ENCODE measurements at regions not wholly inside any gene's neighbourhood (a gene's known extent, or its start where the extent isn't known, plus 50 kb on each side); places are given as distances from the start of the nearest gene placed in this dataset.
A peak's percentile ranks its signal among the peaks of the same experiment; 100 is the strongest.
"Not testable (repeated sequence)": the region's sequence is repeated elsewhere in the genome, so short reads cannot be mapped to it uniquely, and the experiment has no call there.

GRCh38 chr19:28164214-28164613, 1048.7 kb downstream of the UQCRFS1 start:
- no peak for DNase-seq (ENCODE audit: low spot score)

- no peak for DNase-seq (ENCODE audit: low spot score)
Observed at GRCh38 chr19:28159065-28159464, 1053.9 kb downstream of the UQCRFS1 start.

- DNase-seq (ENCODE audit: low spot score): no peak
Observed at GRCh38 chr19:28155265-28155664, 1057.7 kb downstream of the UQCRFS1 start.

DNA sequence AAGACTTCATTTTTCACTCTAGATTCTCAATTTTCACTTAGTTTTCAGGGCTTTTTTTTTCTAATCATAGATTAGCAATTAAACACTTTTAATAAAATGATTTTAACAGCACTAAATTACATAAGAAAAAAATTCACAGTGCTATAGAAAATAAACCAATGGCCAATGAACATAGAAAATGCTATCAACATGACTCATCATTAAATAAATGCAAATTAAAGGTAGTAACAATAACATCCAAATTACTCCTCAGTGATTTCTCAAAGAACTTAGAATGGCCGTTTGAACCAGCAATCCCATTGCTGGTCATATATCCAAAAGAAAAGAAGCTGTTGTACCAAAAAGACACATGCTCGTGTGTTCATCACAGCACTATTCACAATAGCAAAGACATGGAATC, 1058.9 kb downstream of the UQCRFS1 start:
- no peak for DNase-seq (ENCODE audit: low spot score)

GRCh38 chr19:28153123-28153522, 1059.8 kb downstream of the UQCRFS1 start:
- DNase-seq (ENCODE audit: low spot score): no peak

DNA sequence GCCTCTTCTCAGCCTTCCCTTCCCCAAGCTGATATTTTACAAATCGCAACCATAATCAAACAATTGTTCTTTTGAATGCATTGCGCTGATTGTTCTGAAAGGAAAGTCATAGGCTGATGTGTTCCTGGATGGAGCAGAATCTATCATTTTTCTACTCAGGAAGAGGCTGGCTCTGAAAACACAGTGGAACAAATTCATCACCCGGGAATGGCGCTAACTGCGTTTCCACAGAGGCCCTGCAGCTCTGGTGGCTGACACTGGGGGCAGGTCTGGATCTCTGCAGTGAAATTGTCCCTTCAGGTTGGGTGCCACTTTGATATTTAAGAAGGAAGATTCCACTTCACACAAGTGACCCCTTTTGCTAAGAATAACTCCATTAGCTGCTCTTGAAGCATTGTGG, 1060.8 kb downstream of the UQCRFS1 start:
- peak; percentile 6 for DNase-seq (ENCODE audit: low spot score)

GRCh38 chr19:28150129-28150528, 1062.8 kb downstream of the UQCRFS1 start:
- DNase-seq (ENCODE audit: low spot score): no peak

GRCh38 chr19:28148554-28148953, 1064.4 kb downstream of the UQCRFS1 start:
- DNase-seq (ENCODE audit: low spot score): no peak

DNA sequence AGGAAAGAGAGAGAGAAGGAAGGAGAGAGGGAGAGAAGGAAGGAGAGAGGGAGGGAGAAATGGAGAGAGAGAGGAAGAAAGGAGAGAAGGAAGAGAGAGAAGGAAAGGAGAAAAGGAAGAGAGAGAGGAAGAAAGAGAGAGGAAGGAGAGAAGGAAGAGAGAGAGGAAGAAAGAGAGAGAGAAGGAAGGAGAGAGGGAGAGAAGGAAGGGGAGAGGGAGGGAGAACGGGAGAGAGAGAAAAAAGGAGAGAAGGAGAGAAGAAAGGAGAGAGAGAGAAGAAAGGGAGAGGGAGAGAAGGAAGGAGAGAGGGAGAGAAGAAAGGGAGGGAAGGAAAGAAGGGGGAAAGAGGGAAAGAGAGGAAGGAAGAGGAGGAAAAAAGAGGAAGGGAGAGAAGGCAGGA, 1070.7 kb downstream of the UQCRFS1 start:
- no peak for DNase-seq (ENCODE audit: low spot score)

DNA sequence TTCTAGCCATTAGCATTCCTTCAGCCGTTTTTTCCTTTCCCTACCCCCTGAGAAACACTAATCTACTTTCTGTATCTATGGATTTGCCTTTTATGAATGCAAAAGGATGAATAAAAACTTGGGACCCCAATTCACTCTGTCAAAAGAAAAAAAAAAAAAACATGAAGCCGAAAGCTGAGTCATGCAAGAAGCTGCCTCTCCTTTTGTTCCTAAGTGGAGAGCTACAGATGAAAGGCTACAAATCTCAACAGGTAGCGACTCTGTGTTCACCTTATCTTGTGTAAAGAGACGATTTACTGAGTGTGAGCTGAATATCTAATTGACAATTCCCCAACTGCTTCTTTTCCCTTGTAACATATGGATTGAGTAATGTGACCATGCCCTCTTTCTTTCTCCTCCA, 1072.8 kb downstream of the UQCRFS1 start:
- no peak for DNase-seq (ENCODE audit: low spot score)

GRCh38 chr19:28137772-28138171, 1075.2 kb downstream of the UQCRFS1 start:
- DNase-seq (ENCODE audit: low spot score): no peak

DNA sequence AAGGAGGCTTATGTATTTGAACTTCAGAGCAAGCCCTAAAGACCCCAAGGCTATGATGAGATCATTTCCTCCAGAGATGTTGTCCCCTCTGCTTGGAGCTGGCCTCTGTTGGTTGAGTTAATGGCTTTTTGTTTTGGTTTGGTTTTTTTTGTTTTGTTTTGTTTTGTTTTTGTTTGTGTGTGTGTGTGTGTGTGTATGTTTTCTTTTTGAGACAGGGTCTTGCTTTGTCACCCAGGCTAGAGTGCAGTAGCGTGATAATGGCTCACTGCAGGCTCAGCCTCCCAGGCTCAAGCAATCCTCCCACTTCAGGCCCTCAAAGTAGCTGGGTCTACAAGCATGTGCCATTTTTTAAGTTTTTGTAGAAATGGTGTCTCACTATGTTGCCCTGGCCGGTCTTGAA, 1076.2 kb downstream of the UQCRFS1 start:
- no peak for DNase-seq (ENCODE audit: low spot score)

DNA sequence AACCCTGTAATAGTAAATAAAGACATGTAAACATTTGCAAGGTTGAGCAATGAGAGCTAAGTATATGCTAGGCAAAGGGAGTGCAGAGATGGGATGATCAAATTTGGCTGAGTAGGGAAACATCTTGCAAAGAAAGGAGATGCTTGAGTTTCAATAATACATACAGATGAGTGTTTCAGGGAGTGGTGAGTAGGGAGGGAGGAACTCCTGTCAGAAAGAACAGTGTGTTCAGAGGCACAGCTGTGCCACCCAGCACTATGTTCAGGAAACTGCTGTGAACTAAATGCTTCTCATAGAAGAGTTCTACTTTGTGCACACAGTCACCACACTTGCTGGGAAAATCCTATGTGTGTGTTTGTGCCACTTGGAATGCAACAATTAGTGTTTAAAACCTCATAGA, 1077.1 kb downstream of the UQCRFS1 start:
- no peak for DNase-seq (ENCODE audit: low spot score)

DNA sequence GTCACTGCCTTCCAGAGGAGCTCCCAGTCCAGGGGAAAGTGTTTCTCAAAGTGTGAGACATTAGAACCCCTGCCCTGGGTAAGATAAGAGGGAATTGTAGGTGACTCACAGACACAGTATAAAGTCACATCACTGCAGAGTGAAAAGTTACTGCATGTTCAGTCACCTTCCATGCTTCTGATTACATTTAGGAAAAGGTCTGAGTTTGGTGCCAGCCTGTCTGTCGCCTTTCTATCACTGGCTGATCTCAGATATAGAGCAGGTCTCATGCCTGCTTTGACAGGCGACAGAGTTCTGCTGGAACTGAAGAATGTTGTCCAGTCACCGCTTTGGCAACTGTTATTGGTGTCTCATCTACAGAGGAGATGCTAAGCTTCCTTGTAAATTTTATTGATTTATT, 1078.6 kb downstream of the UQCRFS1 start:
- DNase-seq (ENCODE audit: low spot score): no peak

DNA sequence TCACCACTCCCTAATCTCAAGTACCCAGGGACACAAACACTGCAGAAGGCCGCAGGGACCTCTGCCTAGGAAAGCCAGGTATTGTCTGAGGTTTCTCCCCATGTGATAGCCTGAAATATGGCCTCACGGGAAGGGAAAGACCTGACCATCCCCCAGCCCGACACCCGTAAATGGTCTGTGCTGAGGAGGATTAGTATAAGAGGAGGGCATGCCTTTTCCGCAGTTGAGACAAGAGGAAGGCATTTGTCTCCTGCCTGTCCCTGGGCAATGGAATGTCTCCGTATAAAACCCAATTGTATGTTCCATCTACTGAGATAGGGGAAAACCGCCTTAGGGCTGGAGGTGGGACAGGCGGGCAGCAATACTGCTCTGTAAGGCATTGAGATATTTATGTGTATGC, 1082.1 kb downstream of the UQCRFS1 start:
- not testable (repeated sequence) for DNase-seq (ENCODE audit: low spot score)

DNA sequence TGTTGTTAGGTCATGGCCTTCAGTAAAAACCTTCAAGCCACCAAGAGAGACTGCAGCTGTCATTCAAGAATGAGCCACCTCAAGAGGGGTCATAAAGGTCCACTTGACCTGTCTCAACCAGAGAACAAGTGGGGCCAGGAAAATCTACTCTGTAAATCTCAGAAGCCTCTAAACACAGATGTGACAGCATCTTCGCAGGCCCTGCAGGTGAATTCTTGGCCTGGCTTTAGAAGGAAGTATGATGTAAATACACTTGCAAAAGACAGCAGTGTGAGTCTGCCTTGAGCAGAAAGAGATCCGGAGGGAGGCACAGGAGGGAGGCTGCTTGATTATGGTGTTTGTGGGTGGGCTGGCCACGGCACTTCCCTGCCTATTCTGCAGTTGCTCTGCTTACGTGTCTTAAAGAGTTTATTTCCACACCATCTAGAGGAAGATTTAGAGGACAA, 1082.9 kb downstream of the UQCRFS1 start:
- no peak for DNase-seq (ENCODE audit: low spot score)

GRCh38 chr19:28128341-28128740, 1084.6 kb downstream of the UQCRFS1 start:
- no peak for DNase-seq (ENCODE audit: low spot score)

- DNase-seq (ENCODE audit: low spot score): no peak
Observed at GRCh38 chr19:28126135-28126898, 1086.6 kb downstream of the UQCRFS1 start.

- no peak for DNase-seq (ENCODE audit: low spot score)
Observed at GRCh38 chr19:28122734-28123133, 1090.2 kb downstream of the UQCRFS1 start.

DNA sequence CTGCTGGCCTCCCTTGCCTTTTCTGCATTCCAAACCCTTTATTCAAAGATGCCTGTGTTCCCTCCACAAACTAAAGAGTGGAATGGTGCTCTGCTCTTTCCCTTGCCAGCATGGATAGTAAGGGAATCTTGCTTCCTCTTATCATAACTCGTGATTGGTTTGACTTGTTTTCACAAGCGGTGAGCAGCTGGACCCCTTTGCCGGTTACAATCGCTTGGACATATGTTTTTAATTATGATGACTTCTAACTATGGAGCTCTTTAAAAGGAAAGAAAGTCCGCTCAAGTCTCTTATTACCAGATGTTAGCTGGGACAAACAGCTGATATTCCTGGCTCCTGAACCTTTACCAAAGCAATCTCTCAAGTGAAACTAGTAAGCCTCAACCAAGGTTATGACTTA, 1094.7 kb downstream of the UQCRFS1 start:
- no peak for DNase-seq (ENCODE audit: low spot score)

DNA sequence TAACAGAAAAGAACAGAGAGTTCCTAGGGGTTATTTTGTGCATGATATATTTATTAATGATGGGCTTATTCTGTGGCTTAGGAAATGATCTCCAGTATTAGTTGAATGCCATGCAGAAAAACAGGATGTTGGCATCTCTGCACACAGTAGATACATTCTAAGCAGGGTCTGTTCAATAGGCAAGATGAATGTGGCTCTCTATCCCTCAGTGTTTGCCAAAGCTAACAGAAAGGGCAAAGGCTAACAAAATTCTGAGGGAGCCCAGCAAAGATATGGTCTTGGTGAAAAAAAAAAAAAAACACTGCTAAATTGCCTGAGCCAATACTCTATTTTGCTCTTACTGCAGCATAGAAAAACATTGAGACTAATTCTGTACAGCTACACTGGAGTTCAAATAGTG, 1095.8 kb downstream of the UQCRFS1 start:
- no peak for DNase-seq (ENCODE audit: low spot score)

- not testable (repeated sequence) for DNase-seq (ENCODE audit: low spot score)
Observed at GRCh38 chr19:28116379-28116778, 1096.6 kb downstream of the UQCRFS1 start.

DNA sequence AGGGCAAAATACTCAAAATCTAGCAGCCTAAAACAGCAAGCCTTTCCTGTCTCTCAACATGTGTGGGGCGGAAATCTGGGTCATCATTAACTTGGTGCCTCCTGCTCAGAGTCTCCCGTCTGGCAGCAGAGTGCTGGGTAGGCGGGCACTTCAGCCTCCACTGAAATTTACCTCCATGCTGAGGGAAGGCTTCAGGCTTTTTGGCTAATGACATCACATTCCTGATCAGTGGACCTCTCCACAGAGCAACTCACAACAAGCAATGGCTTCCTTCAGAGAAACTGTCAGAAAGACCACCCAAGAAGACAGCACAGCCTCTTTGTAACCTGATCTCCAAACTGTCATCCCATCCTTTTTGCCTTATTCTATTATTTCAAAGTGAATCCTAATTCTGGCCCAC, 1109.0 kb downstream of the UQCRFS1 start:
- DNase-seq (ENCODE audit: low spot score): no peak

DNA sequence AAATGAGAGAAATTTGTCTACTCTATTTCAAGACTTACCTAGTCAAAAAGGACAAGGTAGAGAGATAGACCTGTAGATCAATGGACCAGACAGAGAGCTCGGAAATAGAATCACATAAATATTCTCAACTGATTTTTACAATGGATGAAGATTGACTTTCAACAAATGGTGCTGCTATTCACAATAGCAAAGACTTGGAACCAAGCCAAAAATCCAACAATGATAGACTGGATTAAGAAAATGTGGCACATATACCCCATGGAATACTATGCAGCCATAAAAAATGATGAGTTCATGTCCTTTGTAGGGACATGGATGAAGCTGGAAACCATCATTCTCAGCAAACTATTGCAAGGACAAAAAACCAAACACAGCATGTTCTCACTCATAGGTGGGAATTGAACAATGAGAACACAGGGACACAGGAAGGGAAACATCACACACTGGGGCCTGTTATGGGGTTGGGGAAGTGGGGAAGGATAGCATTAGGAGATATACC, 1128.2 kb downstream of the UQCRFS1 start:
- not testable (repeated sequence) for DNase-seq (ENCODE audit: low spot score)

Measured in pons (tissue), 1 donor.